B cell (primary cell): ENCODE measurements at regions not wholly inside any gene's neighbourhood (a gene's known extent, or its start where the extent isn't known, plus 50 kb on each side); places are given as distances from the start of the nearest gene placed in this dataset.

ENCODE experiments used
- EZH2 ChIP-seq: IDR thresholded peaks from 2 replicates; pipeline ENCODE4 v1.6.1; 2012; ENCODE audit warnings: borderline replicate concordance, low read depth, mild to moderate bottlenecking, moderate library complexity, low read length; ENCODE audit not compliant: insufficient read depth, poor library complexity, severe bottlenecking
- TF ChIP-seq, protein P1 (sequence below): fragments of 200-600 bp; IDR thresholded peaks from one replicate; pipeline ENCODE4 v1.8.0; 2022; ENCODE audit warnings: antibody characterized with exemption, mild to moderate bottlenecking

DNA sequence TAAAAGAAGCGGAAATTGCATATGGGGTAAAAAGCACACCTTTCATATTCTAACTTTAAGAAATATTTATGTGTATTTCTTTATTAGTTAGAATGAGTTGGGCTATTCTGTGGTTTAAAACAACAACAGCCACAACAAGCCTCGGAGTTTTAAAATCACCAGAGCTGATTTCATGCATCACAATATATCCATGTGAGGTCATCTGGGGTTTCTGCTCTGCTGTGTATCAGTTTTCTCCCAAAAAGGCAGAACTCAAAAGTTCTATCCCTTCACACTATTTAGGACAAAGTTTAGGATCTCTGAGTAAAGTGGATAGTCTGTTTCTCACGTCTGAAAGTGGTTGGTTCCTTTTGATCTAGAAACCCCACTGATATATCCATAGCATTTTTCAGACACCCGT is 601.5 kb upstream of the GCFC2 start:
- TF ChIP-seq, protein P1, sequence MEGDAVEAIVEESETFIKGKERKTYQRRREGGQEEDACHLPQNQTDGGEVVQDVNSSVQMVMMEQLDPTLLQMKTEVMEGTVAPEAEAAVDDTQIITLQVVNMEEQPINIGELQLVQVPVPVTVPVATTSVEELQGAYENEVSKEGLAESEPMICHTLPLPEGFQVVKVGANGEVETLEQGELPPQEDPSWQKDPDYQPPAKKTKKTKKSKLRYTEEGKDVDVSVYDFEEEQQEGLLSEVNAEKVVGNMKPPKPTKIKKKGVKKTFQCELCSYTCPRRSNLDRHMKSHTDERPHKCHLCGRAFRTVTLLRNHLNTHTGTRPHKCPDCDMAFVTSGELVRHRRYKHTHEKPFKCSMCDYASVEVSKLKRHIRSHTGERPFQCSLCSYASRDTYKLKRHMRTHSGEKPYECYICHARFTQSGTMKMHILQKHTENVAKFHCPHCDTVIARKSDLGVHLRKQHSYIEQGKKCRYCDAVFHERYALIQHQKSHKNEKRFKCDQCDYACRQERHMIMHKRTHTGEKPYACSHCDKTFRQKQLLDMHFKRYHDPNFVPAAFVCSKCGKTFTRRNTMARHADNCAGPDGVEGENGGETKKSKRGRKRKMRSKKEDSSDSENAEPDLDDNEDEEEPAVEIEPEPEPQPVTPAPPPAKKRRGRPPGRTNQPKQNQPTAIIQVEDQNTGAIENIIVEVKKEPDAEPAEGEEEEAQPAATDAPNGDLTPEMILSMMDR: no peak
- no peak for TF ChIP-seq EZH2
